Osteoblast (primary cell): ENCODE measurements at regions not wholly inside any gene's neighbourhood (a gene's known extent, or its start where the extent isn't known, plus 50 kb on each side); places are given as distances from the start of the nearest gene placed in this dataset.
A peak's percentile ranks its signal among the peaks of the same experiment; 100 is the strongest.

Experiments
- DNase-seq: peaks from one replicate; pipeline ENCODE4 v3.0.0; 2011; ENCODE audit warnings: low spot score, mixed read lengths; ENCODE audit not compliant: insufficient read length; ENCODE audit errors: missing footprints
- H2AFZ ChIP-seq: 2 replicates; pipeline ENCODE4 v1.6.0; 2011; ENCODE audit warnings: mild to moderate bottlenecking, low read length
- H3K27ac ChIP-seq: 2 replicates; pipeline ENCODE4 v1.5.1; 2011; ENCODE audit warnings: mild to moderate bottlenecking, low read depth, low read length, moderate library complexity
- H3K27me3 ChIP-seq: 2 replicates; pipeline ENCODE4 v1.6.0; 2012; ENCODE audit warnings: mild to moderate bottlenecking, control low read depth, inconsistent platforms, low read length, moderate library complexity; ENCODE audit not compliant: insufficient read depth
- H3K36me3 ChIP-seq: 2 replicates; pipeline ENCODE4 v1.5.1; 2011; ENCODE audit warnings: mild to moderate bottlenecking, low read length, control low read depth, moderate library complexity; ENCODE audit not compliant: insufficient read depth
- H3K4me1 ChIP-seq: 2 replicates; pipeline ENCODE4 v1.5.1; 2011; ENCODE audit warnings: mild to moderate bottlenecking, low read length, control low read depth, moderate library complexity; ENCODE audit not compliant: insufficient read depth
- H3K4me2 ChIP-seq: 2 replicates; pipeline ENCODE4 v1.6.0; 2011; ENCODE audit warnings: mild to moderate bottlenecking, low read length; ENCODE audit not compliant: insufficient read depth
- H3K4me3 ChIP-seq: fragments of 200-600 bp; sonication (generic); 3 replicates; pipeline ENCODE4 v1.5.1; 2012; ENCODE audit warnings: mild to moderate bottlenecking, low read length, inconsistent platforms; ENCODE audit not compliant: insufficient read depth
- H3K79me2 ChIP-seq: 2 replicates; pipeline ENCODE4 v1.6.0; 2012; ENCODE audit warnings: mild to moderate bottlenecking, low read length, control low read depth, inconsistent platforms; ENCODE audit not compliant: insufficient read depth
- H3K9me3 ChIP-seq: 2 replicates; pipeline ENCODE4 v1.5.1; 2011; ENCODE audit warnings: low read depth, low read length, control low read depth
- H4K20me1 ChIP-seq: 2 replicates; pipeline ENCODE4 v1.6.0; 2012; ENCODE audit warnings: mild to moderate bottlenecking, low read length, control low read depth; ENCODE audit not compliant: insufficient read depth
- TF ChIP-seq, protein P1 (sequence below): IDR thresholded peaks from 2 replicates; pipeline ENCODE4 v1.5.1; 2011; ENCODE audit warnings: mild to moderate bottlenecking, low read depth, low read length, moderate library complexity; ENCODE audit errors: extremely low read depth

- H3K4me3 ChIP-seq: no peak overlapping the region
- TF ChIP-seq, protein P1, sequence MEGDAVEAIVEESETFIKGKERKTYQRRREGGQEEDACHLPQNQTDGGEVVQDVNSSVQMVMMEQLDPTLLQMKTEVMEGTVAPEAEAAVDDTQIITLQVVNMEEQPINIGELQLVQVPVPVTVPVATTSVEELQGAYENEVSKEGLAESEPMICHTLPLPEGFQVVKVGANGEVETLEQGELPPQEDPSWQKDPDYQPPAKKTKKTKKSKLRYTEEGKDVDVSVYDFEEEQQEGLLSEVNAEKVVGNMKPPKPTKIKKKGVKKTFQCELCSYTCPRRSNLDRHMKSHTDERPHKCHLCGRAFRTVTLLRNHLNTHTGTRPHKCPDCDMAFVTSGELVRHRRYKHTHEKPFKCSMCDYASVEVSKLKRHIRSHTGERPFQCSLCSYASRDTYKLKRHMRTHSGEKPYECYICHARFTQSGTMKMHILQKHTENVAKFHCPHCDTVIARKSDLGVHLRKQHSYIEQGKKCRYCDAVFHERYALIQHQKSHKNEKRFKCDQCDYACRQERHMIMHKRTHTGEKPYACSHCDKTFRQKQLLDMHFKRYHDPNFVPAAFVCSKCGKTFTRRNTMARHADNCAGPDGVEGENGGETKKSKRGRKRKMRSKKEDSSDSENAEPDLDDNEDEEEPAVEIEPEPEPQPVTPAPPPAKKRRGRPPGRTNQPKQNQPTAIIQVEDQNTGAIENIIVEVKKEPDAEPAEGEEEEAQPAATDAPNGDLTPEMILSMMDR: no peak
- no peaks in the 10 kb centered on the region for H3K4me1 ChIP-seq
- no peaks in the 10 kb centered on the region for H3K79me2 ChIP-seq
- H3K27me3 ChIP-seq: peaks cover 1% of the 10 kb centered on the region
- no peak overlapping the region for H3K27ac ChIP-seq
- H2AFZ ChIP-seq: no peak overlapping the region
- H3K36me3 ChIP-seq: no peaks in the 10 kb centered on the region
- H4K20me1 ChIP-seq: no peaks in the 10 kb centered on the region
- H3K9me3 ChIP-seq: no peaks in the 10 kb centered on the region
- no peak overlapping the region for H3K4me2 ChIP-seq
- DNase-seq: peak; percentile 4
Observed at GRCh38 chr5:4906786-4907185, 233.3 kb upstream of the ADAMTS16 start.

DNA sequence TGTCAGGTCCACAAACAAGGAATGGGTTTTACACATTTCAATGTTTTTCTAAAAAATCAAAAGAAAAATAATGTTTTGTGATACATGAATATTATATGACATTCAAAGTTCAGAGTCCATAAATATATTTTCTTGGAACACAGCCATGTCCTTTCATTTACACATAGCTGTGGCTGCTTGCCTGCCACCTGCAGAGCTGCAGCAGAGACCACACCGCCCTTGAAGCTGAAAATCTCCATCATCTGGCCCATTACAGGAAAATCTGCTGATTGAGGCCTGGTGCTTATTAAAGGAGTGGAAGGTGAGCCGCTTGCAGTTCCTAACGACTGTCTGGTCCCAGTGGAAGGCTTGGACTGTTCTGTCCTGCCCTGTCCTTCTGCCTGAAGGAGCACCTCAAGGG is 232.6 kb upstream of the ADAMTS16 start:
- no peaks in the 10 kb centered on the region for H3K4me1 ChIP-seq
- TF ChIP-seq, protein P1: no peak
- no peak for DNase-seq
- H3K79me2 ChIP-seq: no peaks in the 10 kb centered on the region
- no peaks in the 10 kb centered on the region for H3K9me3 ChIP-seq
- no peaks in the 10 kb centered on the region for H3K36me3 ChIP-seq
- no peak overlapping the region for H3K4me2 ChIP-seq
- no peak overlapping the region for H2AFZ ChIP-seq
- no peaks in the 10 kb centered on the region for H4K20me1 ChIP-seq
- no peak overlapping the region for H3K27ac ChIP-seq
- no peak overlapping the region for H3K4me3 ChIP-seq
- no peaks in the 10 kb centered on the region for H3K27me3 ChIP-seq

- no peaks in the 10 kb centered on the region for H4K20me1 ChIP-seq
- TF ChIP-seq, protein P1: no peak
- no peak overlapping the region for H3K4me3 ChIP-seq
- no peak for DNase-seq
- H3K4me2 ChIP-seq: no peak overlapping the region
- no peaks in the 10 kb centered on the region for H3K4me1 ChIP-seq
- H2AFZ ChIP-seq: no peak overlapping the region
- H3K36me3 ChIP-seq: no peaks in the 10 kb centered on the region
- no peaks in the 10 kb centered on the region for H3K27me3 ChIP-seq
- H3K27ac ChIP-seq: no peak overlapping the region
- no peaks in the 10 kb centered on the region for H3K9me3 ChIP-seq
- H3K79me2 ChIP-seq: no peaks in the 10 kb centered on the region
Observed at GRCh38 chr5:4909086-4909485, 231.0 kb upstream of the ADAMTS16 start.

- DNase-seq: peak; percentile 10
- H3K4me3 ChIP-seq: no peak overlapping the region
- no peaks in the 10 kb centered on the region for H3K4me1 ChIP-seq
- H3K27me3 ChIP-seq: no peaks in the 10 kb centered on the region
- no peak overlapping the region for H3K4me2 ChIP-seq
- TF ChIP-seq, protein P1: no peak
- H3K36me3 ChIP-seq: no peaks in the 10 kb centered on the region
- no peaks in the 10 kb centered on the region for H4K20me1 ChIP-seq
- H2AFZ ChIP-seq: no peak overlapping the region
- no peaks in the 10 kb centered on the region for H3K9me3 ChIP-seq
- H3K27ac ChIP-seq: no peak overlapping the region
- H3K79me2 ChIP-seq: no peaks in the 10 kb centered on the region
Observed at GRCh38 chr5:4911646-4912403, 228.3 kb upstream of the ADAMTS16 start.
